ENCODE measurements at regions not wholly inside any gene's neighbourhood (a gene's known extent, or its start where the extent isn't known, plus 50 kb on each side); places are given as distances from the start of the nearest gene placed in this dataset.

GRCh38 chr18:22510697-22511096, 93.0 kb upstream of the CTAGE1 start:
- TF ChIP-seq CTCF (IDR thresholded peaks at IDR 0.05), result no peak
- Histone ChIP-seq H3K4me3 (no peak overlapping the region), H3K27ac (no peak overlapping the region), H3K36me3 (no peaks in the 10 kb centered on the region), H3K4me1 (peaks cover under 1% of the 10 kb centered on the region), H3K9me3 (no peaks in the 10 kb centered on the region), H3K27me3 (ENCODE audit: low read depth) (no peaks in the 10 kb centered on the region)
- ATAC-seq (no peak), DNase-seq (no peak)
- intact Hi-C loops (cut with DNase I), result no loop called here

- no peaks in the 10 kb centered on the region for H3K36me3 ChIP-seq
- no peak overlapping the region for H3K27ac ChIP-seq
- H3K4me1 ChIP-seq, result no peaks in the 10 kb centered on the region
- no peaks in the 10 kb centered on the region for H3K27me3 ChIP-seq (ENCODE audit: low read depth)
- TF ChIP-seq CTCF (IDR thresholded peaks at IDR 0.05), result no peak
- intact Hi-C loops (cut with DNase I), result no loop called here
- H3K9me3 ChIP-seq, result no peaks in the 10 kb centered on the region
- no peak for DNase-seq
- no peak for ATAC-seq
- H3K4me3 ChIP-seq, result no peak overlapping the region
These were observed 96.2 kb upstream of the CTAGE1 start for GRCh38 chr18:22513721-22514481.

GRCh38 chr18:22514655-22515054, 96.9 kb upstream of the CTAGE1 start:
- H3K36me3 ChIP-seq, result no peaks in the 10 kb centered on the region
- ATAC-seq (no peak), DNase-seq (no peak)
- H3K4me3 ChIP-seq, result no peak overlapping the region
- no peak for TF ChIP-seq CTCF (IDR thresholded peaks at IDR 0.05)
- H3K4me1 ChIP-seq, result no peaks in the 10 kb centered on the region
- H3K27me3 ChIP-seq (ENCODE audit: low read depth), result no peaks in the 10 kb centered on the region
- no peak overlapping the region for H3K27ac ChIP-seq
- H3K9me3 ChIP-seq, result no peaks in the 10 kb centered on the region
- intact Hi-C loops (cut with DNase I), result no loop called here

- Histone ChIP-seq H3K4me3 (no peak overlapping the region), H3K4me1 (no peaks in the 10 kb centered on the region), H3K36me3 (no peaks in the 10 kb centered on the region), H3K9me3 (no peaks in the 10 kb centered on the region), H3K27me3 (ENCODE audit: low read depth) (no peaks in the 10 kb centered on the region), H3K27ac (no peak overlapping the region)
- intact Hi-C loops (cut with DNase I), result no loop called here
- DNase-seq (no peak), ATAC-seq (no peak)
- no peak for TF ChIP-seq CTCF (IDR thresholded peaks at IDR 0.05)
These were observed 97.5 kb upstream of the CTAGE1 start for GRCh38 chr18:22515250-22515649.

GRCh38 chr18:22517356-22517755, 99.6 kb upstream of the CTAGE1 start:
- peak in 1 of 2 donors; percentile 18 for ATAC-seq

More at GRCh38 chr18:22517356-22517755, 99.6 kb upstream of the CTAGE1 start:
- no peaks in the 10 kb centered on the region for H3K9me3 ChIP-seq
- no peak overlapping the region for H3K27ac ChIP-seq
- no peaks in the 10 kb centered on the region for H3K4me1 ChIP-seq
- no peak for TF ChIP-seq CTCF (IDR thresholded peaks at IDR 0.05)
- intact Hi-C loops (cut with DNase I), result no loop called here
- no peak overlapping the region for H3K4me3 ChIP-seq
- no peak for DNase-seq
- no peaks in the 10 kb centered on the region for H3K27me3 ChIP-seq (ENCODE audit: low read depth)
- H3K36me3 ChIP-seq, result no peaks in the 10 kb centered on the region
